ENCODE measurements at regions not wholly inside any gene's neighbourhood (a gene's known extent, or its start where the extent isn't known, plus 50 kb on each side); places are given as distances from the start of the nearest gene placed in this dataset.

- Mint-ChIP-seq H3K27me3 (ENCODE audit: low read depth) (no peaks in the 10 kb centered on the region), H3K4me3 (no peak overlapping the region), H3K36me3 (peaks cover 32% of the 10 kb centered on the region), H3K4me1 (peaks cover 14% of the 10 kb centered on the region), H3K27ac (no peak overlapping the region), H3K9me3 (peaks cover 28% of the 10 kb centered on the region)
- no peak for TF ChIP-seq CTCF (IDR thresholded peaks at IDR 0.05; ENCODE audit: unreplicated experiment)
- no peak for DNase-seq (ENCODE audit: low spot score in 2 of 2, unreplicated experiment in 2 of 2)
These were observed 341.8 kb upstream of the CCDC179 start for GRCh38 chr11:23201936-23202522.

GRCh38 chr11:23202611-23203010, 342.3 kb upstream of the CCDC179 start:
- peaks cover 14% of the 10 kb centered on the region for H3K4me1 Mint-ChIP-seq

DNA sequence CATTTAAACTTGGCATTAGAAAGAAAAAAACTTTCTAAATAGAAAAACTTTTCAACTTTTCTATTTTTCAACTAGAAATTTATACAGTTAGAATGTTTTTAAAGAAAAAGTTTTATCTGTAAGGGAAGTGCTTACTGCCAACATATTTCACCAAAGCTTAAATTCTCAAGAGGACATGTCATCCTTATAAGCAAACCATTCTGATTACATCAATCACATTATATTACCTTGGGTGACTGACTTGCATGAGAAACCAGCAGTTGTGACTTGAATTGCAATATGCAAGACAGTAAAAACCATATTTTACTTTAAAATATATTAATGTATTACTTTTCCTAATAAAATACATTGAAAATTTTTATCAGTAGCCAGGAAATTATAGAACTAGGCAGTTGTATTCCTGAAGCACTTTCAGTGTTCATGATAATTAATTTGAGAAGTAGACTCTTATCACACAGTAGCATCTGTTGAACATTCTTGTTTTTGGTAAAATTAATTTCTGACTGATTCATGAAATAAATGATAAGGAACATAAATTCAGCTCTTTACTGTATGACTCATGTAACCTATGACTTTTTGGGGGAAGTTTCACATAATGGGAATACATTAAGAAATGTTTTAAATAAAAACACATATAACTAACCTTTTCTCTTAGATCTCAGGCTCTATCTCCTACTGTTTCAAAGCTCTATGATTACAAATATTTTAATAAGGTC, 345.0 kb upstream of the CCDC179 start:
- Mint-ChIP-seq H3K4me1 (peaks cover 14% of the 10 kb centered on the region), H3K27me3 (ENCODE audit: low read depth) (no peaks in the 10 kb centered on the region), H3K9me3 (peaks cover 11% of the 10 kb centered on the region), H3K36me3 (peaks cover 11% of the 10 kb centered on the region), H3K27ac (no peak overlapping the region), H3K4me3 (no peak overlapping the region)
- no peak for DNase-seq (ENCODE audit: low spot score in 2 of 2, unreplicated experiment in 2 of 2)
- TF ChIP-seq CTCF (IDR thresholded peaks at IDR 0.05; ENCODE audit: unreplicated experiment), result no peak

More at GRCh38 chr11:23202611-23203010, 342.3 kb upstream of the CCDC179 start:
- H3K27ac Mint-ChIP-seq, result no peak overlapping the region
- peaks cover 26% of the 10 kb centered on the region for H3K36me3 Mint-ChIP-seq
- H3K9me3 Mint-ChIP-seq, result peaks cover 24% of the 10 kb centered on the region
- H3K4me3 Mint-ChIP-seq, result no peak overlapping the region
- no peaks in the 10 kb centered on the region for H3K27me3 Mint-ChIP-seq (ENCODE audit: low read depth)
- no peak for TF ChIP-seq CTCF (IDR thresholded peaks at IDR 0.05; ENCODE audit: unreplicated experiment)
- DNase-seq (ENCODE audit: low spot score in 2 of 2, unreplicated experiment in 2 of 2), result no peak

- peaks cover 8% of the 10 kb centered on the region for H3K36me3 Mint-ChIP-seq
- TF ChIP-seq CTCF (IDR thresholded peaks at IDR 0.05; ENCODE audit: unreplicated experiment), result no peak
- no peak overlapping the region for H3K27ac Mint-ChIP-seq
- peaks cover 14% of the 10 kb centered on the region for H3K4me1 Mint-ChIP-seq
- H3K4me3 Mint-ChIP-seq, result no peak overlapping the region
- H3K27me3 Mint-ChIP-seq (ENCODE audit: low read depth), result no peaks in the 10 kb centered on the region
- DNase-seq (ENCODE audit: low spot score in 2 of 2, unreplicated experiment in 2 of 2), result no peak
- peaks cover 8% of the 10 kb centered on the region for H3K9me3 Mint-ChIP-seq
These were observed 346.6 kb upstream of the CCDC179 start for GRCh38 chr11:23206741-23207336.

DNA sequence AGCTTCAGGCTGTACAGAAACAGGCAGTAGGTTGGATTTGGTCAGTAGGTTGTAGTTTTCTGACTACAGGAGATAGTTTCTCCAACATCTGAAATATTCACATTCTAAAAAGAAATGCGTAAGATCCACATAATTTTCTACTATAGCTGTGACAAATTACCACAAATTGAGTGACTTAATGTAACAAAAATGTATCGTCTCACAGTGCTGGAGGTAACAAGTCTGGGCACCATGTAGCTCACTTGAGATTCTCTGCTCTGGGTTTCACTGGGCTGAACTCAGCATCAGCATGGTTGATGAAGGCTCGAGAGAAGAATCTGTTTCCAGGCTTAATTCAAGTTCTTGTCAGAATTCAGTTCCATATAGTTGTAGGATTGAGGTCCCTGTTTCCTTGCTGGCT, 350.9 kb upstream of the CCDC179 start:
- Mint-ChIP-seq H3K27ac (no peak overlapping the region), H3K4me3 (no peak overlapping the region), H3K36me3 (peaks cover 2% of the 10 kb centered on the region), H3K9me3 (peaks cover 7% of the 10 kb centered on the region), H3K27me3 (ENCODE audit: low read depth) (no peaks in the 10 kb centered on the region), H3K4me1 (peaks cover 3% of the 10 kb centered on the region)
- no peak for DNase-seq (ENCODE audit: low spot score in 2 of 2, unreplicated experiment in 2 of 2)
- no peak for TF ChIP-seq CTCF (IDR thresholded peaks at IDR 0.05; ENCODE audit: unreplicated experiment)
